Breast epithelium (tissue), 3 donors: ENCODE measurements at regions not wholly inside any gene's neighbourhood (a gene's known extent, or its start where the extent isn't known, plus 50 kb on each side); places are given as distances from the start of the nearest gene placed in this dataset.

ENCODE experiments used
- POLR2A ChIP-seq: fragments of 450-650 bp; IDR thresholded peaks from one replicate; pipeline ENCODE4 v1.6.1; 2016; ENCODE audit warnings: antibody characterized with exemption, mild to moderate bottlenecking, moderate library complexity
- TF ChIP-seq, protein P1 (sequence below), 3 donors: fragments of 450-650 bp; IDR thresholded peaks; one replicate each; pipeline ENCODE4 v1.5.1; 2016 to 2017; ENCODE audit warnings: antibody characterized with exemption in 3 of 3, mild to moderate bottlenecking in 3 of 3, moderate library complexity in 3 of 3

DNA sequence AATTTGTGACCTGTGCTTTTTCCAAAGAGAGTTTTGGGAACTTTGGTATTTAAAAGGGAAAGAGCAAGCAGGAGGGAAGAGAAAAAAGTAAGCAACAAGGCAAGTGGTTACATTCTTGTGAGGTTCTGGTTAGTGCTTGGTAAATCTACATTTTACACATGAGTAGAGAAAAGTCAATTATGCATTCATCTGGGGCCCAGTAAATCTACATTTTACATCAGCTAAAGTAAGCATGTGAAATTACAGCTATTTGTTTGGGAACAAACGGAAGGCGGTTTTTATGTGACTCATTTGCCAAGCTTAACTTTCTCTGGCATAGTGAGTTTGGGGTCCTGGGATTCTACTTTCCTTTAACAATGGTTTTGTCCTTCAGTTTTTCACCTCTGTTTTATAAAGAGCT is 102.2 kb downstream of the SNX18 start:
- TF ChIP-seq, protein P1, sequence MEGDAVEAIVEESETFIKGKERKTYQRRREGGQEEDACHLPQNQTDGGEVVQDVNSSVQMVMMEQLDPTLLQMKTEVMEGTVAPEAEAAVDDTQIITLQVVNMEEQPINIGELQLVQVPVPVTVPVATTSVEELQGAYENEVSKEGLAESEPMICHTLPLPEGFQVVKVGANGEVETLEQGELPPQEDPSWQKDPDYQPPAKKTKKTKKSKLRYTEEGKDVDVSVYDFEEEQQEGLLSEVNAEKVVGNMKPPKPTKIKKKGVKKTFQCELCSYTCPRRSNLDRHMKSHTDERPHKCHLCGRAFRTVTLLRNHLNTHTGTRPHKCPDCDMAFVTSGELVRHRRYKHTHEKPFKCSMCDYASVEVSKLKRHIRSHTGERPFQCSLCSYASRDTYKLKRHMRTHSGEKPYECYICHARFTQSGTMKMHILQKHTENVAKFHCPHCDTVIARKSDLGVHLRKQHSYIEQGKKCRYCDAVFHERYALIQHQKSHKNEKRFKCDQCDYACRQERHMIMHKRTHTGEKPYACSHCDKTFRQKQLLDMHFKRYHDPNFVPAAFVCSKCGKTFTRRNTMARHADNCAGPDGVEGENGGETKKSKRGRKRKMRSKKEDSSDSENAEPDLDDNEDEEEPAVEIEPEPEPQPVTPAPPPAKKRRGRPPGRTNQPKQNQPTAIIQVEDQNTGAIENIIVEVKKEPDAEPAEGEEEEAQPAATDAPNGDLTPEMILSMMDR (IDR thresholded peaks at IDR 0.05) = no peak
- TF ChIP-seq POLR2A = no peak
